ENCODE measurements at regions not wholly inside any gene's neighbourhood (a gene's known extent, or its start where the extent isn't known, plus 50 kb on each side); places are given as distances from the start of the nearest gene placed in this dataset.
A peak's percentile ranks its signal among the peaks of the same experiment; 100 is the strongest.

DNA sequence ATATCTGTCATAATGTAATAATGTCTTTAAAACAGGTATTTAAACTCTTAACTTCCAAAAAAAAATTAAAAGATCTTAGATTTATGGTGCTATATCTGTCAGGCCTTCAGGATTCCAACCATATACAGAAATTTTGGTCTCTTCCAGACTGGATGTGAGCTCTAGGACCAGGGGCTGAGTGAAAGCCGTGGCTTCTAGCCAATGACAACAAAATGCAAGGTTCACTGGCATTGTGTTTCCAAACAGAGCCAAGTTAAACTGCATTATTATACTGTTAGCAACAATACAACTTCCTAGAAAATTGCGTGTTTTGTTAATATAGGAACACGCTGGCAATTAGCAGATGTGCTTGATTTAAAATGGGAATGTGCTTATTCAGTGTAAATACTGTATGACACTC lies 809.8 kb upstream of the SOX11 start:
- TF ChIP-seq, protein P1, sequence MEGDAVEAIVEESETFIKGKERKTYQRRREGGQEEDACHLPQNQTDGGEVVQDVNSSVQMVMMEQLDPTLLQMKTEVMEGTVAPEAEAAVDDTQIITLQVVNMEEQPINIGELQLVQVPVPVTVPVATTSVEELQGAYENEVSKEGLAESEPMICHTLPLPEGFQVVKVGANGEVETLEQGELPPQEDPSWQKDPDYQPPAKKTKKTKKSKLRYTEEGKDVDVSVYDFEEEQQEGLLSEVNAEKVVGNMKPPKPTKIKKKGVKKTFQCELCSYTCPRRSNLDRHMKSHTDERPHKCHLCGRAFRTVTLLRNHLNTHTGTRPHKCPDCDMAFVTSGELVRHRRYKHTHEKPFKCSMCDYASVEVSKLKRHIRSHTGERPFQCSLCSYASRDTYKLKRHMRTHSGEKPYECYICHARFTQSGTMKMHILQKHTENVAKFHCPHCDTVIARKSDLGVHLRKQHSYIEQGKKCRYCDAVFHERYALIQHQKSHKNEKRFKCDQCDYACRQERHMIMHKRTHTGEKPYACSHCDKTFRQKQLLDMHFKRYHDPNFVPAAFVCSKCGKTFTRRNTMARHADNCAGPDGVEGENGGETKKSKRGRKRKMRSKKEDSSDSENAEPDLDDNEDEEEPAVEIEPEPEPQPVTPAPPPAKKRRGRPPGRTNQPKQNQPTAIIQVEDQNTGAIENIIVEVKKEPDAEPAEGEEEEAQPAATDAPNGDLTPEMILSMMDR (IDR thresholded peaks at IDR 0.05), result no peak
- DNase-seq, result no peak
- H3K9me3 ChIP-seq, result peaks cover 61% of the 10 kb centered on the region
- no peaks in the 10 kb centered on the region for H3K36me3 ChIP-seq (ENCODE audit: low read depth)
- no peak for ATAC-seq
- H3K4me3 ChIP-seq, result no peak overlapping the region
- intact Hi-C loops (cut with DNase I, micrococcal nuclease), result no loop called here
- H3K4me1 ChIP-seq (ENCODE audit: low read depth), result no peaks in the 10 kb centered on the region

DNA sequence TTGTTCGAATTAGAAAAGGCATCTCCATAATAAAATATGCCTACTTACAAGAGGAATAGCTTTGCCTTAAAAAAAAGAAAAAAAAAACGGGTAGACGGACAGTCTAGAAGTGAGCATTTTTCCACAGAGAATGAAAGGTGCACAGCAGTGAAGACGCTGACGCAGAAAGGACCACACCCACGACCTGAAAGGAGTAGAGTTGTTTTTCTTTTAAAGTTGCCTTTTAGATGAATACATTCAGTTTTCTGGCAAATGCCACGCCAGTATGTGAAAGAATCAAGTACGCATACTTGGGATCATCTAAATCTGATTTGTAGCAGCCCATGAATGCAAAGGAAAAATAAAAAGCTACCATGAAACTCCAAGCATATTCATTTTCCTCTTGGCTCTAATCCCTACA lies 809.2 kb upstream of the SOX11 start:
- H3K36me3 ChIP-seq (ENCODE audit: low read depth), result no peaks in the 10 kb centered on the region
- ATAC-seq (no peak), DNase-seq (no peak)
- H3K4me1 ChIP-seq (ENCODE audit: low read depth), result no peaks in the 10 kb centered on the region
- H3K9me3 ChIP-seq, result peaks cover 56% of the 10 kb centered on the region
- no peak overlapping the region for H3K4me3 ChIP-seq
- intact Hi-C loops (cut with DNase I, micrococcal nuclease), result no loop called here
- TF ChIP-seq, protein P1 (IDR thresholded peaks at IDR 0.05), result no peak

GRCh38 chr2:4883375-4883774 lies 808.8 kb upstream of the SOX11 start:
- H3K36me3 ChIP-seq (ENCODE audit: low read depth), result no peaks in the 10 kb centered on the region
- no peak overlapping the region for H3K4me3 ChIP-seq
- no peak for DNase-seq
- TF ChIP-seq, protein P1 (IDR thresholded peaks at IDR 0.05), result no peak
- intact Hi-C loops (cut with DNase I, micrococcal nuclease), result no loop called here
- H3K9me3 ChIP-seq, result peaks cover 54% of the 10 kb centered on the region
- no peaks in the 10 kb centered on the region for H3K4me1 ChIP-seq (ENCODE audit: low read depth)
- ATAC-seq, result no peak

DNA sequence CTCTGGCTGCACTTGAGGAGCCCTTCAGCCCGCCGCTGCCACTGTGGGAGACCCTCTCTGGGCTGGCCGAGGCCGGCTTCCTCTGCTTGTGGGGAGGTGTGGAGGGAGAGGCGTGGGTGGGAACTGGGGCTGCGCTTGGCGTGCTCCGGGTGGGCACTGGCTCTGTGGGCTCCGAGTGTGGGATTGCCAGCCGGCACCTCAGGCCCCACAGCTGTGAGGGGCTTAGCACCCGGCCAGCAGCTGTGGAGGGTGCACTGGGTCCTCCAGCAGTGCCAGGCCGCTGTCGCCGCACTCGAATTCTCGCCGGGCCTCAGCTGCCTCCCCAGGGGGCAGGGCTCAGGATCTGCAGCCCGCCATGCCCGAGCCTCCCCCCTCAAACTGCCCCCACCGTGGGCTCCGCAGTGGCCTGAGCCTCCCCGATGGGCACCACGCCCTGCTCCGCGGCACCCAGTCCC lies 808.0 kb upstream of the SOX11 start:
- no peaks in the 10 kb centered on the region for H3K4me1 ChIP-seq (ENCODE audit: low read depth)
- TF ChIP-seq, protein P1 (IDR thresholded peaks at IDR 0.05), result no peak
- ATAC-seq (no peak), DNase-seq (peak in 1 of 3 donors; percentile 45)
- H3K36me3 ChIP-seq (ENCODE audit: low read depth), result no peaks in the 10 kb centered on the region
- intact Hi-C loops (cut with DNase I, micrococcal nuclease), result no loop called here
- peaks cover 52% of the 10 kb centered on the region for H3K9me3 ChIP-seq
- H3K4me3 ChIP-seq, result no peak overlapping the region

DNA sequence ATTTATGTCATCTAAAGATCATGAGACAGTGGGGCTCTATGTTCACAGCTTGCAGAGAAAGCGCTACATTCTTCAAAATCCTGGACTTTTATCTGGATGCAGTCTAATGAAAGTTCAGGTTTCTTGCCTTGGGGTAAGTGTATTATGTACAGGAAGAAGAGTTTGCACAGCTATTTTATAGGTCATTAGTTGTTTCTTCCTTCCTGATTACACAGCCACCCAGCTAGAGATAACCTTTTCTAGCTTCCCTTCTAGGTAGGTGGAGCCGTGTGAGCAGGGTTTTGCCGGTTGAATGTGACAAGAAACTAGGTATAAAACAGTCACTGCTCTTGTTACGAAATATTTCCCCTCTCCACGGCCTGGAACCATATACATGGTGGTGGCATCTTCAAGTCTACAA lies 800.8 kb upstream of the SOX11 start:
- no peak overlapping the region for H3K4me3 ChIP-seq
- no peaks in the 10 kb centered on the region for H3K36me3 ChIP-seq (ENCODE audit: low read depth)
- TF ChIP-seq, protein P1 (IDR thresholded peaks at IDR 0.05), result no peak
- intact Hi-C loops (cut with DNase I, micrococcal nuclease), result no loop called here
- DNase-seq (no peak), ATAC-seq (no peak)
- H3K9me3 ChIP-seq, result peaks cover 41% of the 10 kb centered on the region
- no peaks in the 10 kb centered on the region for H3K4me1 ChIP-seq (ENCODE audit: low read depth)

DNA sequence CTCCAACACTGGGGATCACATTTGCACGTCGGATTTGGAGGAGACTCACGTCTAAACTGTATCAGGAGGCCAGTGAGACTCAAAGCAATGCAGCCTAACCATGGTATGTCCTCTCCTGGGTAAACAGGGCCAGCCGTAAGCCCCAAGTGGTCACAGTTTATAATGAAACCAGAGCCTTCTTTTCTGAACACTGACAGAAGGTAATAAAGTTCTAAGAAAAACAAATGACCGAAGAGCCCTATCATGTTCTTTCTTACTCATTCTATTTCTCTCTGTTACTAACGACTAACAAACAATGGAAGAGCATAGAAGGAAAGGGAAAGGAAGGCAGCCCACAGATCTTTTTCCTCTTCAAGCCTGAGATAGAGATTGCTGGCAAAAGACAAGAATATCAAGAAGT lies 796.8 kb upstream of the SOX11 start:
- Histone ChIP-seq H3K9me3 (peaks cover 40% of the 10 kb centered on the region), H3K4me3 (no peak overlapping the region), H3K4me1 (ENCODE audit: low read depth) (no peaks in the 10 kb centered on the region), H3K36me3 (ENCODE audit: low read depth) (no peaks in the 10 kb centered on the region)
- DNase-seq (no peak), ATAC-seq (no peak)
- intact Hi-C loops (cut with DNase I, micrococcal nuclease), result no loop called here
- TF ChIP-seq, protein P1 (IDR thresholded peaks at IDR 0.05), result no peak
